Muscle of arm (tissue), 1 donor: ENCODE measurements at regions not wholly inside any gene's neighbourhood (a gene's known extent, or its start where the extent isn't known, plus 50 kb on each side); places are given as distances from the start of the nearest gene placed in this dataset.
A peak's percentile ranks its signal among the peaks of the same experiment; 100 is the strongest.

Experiments
- DNase-seq: peaks from one replicate; pipeline ENCODE4 v3.0.0-alpha.2; 2013

DNA sequence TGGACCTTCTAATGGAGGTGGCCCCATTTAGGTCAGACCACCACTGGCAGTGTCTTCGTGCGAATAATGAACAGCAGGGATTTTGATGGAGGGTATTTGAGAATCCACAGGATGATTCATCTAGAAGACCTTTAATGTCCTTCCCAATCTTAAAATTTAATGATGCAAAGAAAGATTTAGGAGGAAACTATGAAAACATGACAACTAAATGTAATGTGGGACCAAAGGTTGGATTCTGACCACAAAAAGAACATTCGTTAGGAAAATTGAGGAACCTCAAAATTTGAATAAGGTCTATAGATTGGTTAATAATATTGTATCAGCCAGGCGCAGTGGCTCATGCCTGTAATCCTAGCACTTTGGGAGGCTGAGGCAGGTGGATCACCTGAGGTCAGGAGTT, 78.2 kb upstream of the TMPO start:
- no peak for DNase-seq

- no peak for DNase-seq
Observed at GRCh38 chr12:98437806-98438595, 77.4 kb upstream of the TMPO start.

DNA sequence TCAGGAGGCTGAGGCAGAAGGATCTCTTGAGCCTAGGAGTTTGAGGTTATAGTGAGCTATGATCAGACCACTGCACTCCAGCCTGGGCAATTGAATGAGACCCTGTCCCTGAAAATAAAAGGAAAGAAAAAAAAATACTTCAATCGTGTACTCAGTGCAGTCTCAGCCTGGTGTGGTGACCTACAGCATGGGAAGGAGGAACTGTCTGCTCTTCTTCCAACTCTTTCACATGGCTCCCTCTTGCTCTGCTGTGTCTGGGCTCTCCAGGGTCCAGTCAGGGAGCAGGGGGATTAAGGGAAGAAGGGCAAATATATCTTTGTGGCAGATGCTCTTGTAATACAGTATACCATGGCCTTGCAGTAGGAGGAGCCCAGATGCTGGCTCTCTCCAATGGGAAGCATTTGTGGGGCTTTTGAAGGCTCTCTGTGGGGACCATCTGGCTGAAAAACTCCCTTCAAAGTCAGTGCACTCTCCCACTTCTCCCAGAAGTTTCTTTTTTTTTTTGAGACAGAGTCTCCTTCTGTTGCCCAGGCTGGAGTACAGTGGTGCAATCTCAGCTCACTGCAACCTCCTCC, 76.6 kb upstream of the TMPO start:
- no peak for DNase-seq

- no peak for DNase-seq
Observed at GRCh38 chr12:98439471-98439951, 75.9 kb upstream of the TMPO start.

- peak; percentile 75 for DNase-seq
Observed at GRCh38 chr12:98439981-98440581, 75.3 kb upstream of the TMPO start.

DNA sequence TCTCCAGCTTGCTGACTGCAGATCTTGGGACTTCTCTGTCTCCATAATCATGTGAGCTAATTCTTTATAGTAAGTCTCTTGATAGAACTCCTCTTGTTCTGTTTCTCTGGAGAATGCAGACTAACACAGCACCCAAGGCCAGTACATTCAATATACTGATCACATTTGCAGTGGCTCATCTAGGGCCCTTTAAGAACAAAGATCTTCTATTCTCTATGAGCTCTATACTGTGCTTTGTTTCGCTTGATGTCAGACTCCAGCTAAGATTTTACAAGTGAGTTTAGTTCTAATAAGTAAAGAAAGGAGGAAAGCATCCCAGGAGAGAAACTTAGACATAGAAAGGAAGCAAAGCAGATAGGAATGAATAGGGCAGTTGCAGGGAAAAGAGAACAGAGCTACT, 69.3 kb upstream of the TMPO start:
- no peak for DNase-seq

DNA sequence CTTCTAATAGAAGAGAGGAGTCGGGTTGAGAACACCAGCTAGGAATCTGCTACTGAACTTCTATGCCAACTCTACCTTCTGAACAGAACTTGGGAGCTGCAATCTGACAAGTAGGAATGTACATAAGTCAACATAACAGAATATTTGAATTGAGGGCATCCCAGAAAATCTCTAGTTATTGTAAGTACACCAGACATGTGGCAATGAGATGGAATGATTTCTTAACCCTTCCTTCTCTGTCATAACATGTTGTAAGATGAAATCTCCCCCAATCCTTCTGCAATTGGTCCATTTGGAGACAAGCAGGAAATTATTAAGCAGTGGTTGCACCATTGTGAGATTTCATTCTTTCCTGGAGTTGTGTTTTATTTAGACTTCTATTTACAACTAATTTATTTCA, 68.7 kb upstream of the TMPO start:
- no peak for DNase-seq

DNA sequence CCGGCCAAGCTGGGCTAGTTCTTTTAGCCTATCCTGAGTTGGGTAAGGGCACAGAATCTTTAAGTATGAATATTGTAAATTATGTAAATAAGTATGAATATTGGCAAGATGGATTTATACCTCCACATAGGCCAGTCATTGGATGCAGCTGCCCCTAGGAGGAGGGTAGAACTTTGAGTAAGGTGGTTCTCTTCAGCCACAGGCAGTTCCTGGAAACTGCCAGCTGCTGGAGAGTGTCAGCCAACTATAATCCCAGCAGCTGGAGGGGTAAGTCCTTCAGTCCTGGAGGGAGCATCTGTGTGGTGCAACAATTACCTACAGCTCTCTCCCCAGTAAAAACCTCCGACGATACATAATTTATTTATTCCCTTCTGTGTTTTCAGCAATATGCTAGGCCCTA, 65.8 kb upstream of the TMPO start:
- DNase-seq = peak; percentile 7

- no peak for DNase-seq
Observed at GRCh38 chr12:98453070-98453469, 62.3 kb upstream of the TMPO start.

- no peak for DNase-seq
Observed at GRCh38 chr12:98453492-98453891, 61.9 kb upstream of the TMPO start.

DNA sequence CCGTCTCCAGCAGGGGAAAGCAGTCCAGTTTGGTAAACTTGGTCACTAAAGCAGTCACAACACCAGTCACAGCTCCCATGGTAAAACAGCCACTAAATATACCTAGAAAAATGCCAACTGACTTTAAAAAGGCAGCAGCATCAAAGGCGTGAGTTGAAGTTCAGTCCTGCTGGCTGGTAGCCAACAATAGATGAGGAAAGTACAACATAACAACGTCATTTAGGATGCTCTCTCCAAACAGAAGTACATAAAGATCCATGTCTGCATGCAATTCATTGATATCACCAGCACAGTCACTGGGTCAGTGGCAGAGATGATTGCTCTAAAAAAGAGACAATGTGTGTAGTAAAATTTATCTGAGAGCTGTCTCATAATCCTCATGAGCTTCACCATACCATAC, 59.3 kb upstream of the TMPO start:
- DNase-seq = no peak

DNA sequence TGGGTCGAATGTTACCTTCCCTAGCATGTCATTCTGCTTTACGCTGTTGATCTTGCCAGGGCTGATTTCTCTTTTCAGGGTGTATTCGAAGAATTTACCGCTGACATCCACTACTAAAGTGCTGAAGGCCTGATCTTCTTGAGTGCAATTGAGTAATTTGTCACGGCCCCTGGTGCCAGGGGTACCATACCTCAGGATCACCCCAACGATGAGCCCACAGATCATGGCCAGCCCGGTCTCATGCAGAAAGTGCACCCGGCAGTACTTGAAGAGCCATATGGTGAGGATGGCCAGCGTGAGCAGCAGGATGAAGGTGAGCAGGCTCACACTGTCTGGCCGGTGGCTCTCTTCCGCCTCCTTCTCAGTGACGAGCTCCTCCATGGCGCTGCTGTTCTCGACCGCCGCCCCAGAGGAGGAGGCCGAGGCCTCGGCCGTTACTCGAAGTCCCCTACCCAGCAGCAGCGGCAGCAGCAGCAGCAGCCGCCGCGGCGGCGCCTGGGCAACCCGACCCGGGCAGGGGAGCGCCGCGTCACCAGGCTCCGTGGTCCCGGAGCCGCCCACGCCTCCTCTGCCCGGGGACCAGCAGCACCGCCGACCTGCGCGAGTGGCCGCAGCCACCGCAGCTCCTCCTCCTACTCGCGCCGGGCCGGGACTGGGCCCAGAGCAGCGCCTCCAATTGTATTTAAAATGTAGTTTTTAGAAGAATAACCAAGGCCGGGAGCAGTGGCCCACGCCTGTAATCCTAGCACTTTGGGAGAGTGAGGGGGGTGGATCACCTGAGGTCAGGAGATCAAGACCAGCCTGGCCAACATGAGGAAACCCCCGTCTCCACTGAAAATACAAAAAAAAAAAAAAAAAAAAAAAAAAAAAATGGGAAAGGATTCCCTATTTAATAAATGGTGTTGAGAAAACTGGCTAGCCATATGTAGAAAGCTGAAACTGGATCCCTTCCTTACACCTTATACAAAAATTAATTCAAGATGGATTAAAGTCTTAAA, 58.5 kb upstream of the TMPO start:
- DNase-seq = peak; percentile 22

DNA sequence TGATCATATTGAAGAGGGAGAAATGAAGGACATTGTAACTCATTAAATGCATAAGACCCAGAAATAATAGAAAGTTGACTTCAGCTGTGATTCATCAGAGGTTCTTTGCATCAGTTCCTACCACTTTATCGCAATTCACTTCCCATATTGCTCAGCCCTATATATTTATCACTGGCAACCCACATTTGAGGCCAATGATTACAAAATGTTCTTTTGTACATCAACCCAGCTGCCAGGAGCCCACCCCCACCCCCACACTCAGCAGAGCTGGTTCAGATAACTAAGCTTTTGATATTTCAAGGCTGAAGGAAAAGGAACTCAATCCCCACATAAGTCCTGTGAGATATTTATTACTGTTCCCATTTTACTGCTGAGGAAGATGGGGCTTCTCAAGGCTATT, 51.2 kb upstream of the TMPO start:
- DNase-seq = no peak

GRCh38 chr12:98465505-98465904, 49.9 kb upstream of the TMPO start:
- no peak for DNase-seq
